NCI-H128 (cell line): ENCODE measurements at regions not wholly inside any gene's neighbourhood (a gene's known extent, or its start where the extent isn't known, plus 50 kb on each side); places are given as distances from the start of the nearest gene placed in this dataset.

Source experiments
- DNase-seq: peaks from one replicate; lab custom pipeline; 2025; ENCODE audit not compliant: unreplicated experiment; lab: John Stamatoyannopoulos, UW

GRCh38 chr12:116381240-116381743, 103.8 kb upstream of the MED13L start:
- no peak for DNase-seq

- DNase-seq, result no peak
These were observed 104.5 kb upstream of the MED13L start for GRCh38 chr12:116381744-116382685.

DNA sequence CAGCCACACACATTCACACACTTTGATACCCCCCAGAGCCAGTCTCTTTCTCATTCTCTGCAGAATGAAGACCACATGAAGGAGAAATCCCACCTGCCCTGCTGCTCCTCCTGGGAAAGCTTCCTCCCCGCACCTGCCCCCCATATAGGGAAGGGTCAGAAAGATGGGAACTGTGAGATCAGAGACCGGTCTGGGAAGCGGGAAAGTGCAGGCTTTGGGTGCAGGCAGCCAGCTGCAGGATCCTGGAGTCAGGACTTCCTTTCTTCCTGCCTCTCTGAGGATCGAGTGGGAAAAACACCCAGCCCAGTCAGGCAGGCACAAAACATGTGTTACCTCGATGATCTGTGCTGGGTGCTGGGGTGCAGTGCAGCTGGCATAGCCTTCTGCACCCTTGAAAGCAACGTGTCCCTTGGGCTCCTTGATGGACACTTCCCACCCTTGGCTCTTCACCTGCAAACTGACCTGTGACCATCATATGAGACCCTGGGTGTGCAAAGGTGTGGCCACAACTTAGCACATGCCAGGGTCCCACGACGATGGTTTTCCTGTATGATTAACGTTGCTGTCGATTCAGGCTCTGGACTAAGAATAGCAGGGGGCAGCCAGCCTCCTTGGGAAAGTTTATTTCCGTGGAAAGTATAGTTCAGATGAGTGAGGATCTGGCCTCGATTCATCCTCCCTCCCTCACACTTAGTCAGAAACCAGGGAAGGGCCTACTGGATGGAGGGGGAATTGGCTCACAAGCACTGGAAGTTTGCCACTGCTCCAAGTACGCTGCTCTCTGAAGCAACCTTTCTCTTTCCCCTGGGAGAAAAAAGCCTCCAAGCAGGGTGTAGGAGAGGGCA, 105.4 kb upstream of the MED13L start:
- DNase-seq, result no peak

DNA sequence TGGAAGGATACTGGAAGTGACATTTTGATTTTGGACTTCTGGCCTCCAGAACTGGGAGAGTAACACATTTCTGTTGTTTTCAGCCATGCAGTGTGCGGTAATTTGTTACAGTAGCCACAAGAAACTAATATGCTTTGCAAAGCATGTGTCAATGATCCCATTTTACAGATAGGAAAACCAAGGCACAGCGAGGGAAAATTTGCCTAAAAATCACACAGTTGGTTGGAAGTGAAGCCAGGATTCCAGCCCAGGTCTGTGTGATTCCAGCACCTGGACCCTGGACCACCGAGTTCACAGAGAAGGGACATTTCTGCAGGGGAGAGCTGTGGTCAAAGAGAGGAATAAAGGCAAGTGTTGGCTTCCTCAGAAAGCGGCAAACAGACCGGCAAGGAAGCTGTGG, 106.7 kb upstream of the MED13L start:
- DNase-seq, result no peak

DNA sequence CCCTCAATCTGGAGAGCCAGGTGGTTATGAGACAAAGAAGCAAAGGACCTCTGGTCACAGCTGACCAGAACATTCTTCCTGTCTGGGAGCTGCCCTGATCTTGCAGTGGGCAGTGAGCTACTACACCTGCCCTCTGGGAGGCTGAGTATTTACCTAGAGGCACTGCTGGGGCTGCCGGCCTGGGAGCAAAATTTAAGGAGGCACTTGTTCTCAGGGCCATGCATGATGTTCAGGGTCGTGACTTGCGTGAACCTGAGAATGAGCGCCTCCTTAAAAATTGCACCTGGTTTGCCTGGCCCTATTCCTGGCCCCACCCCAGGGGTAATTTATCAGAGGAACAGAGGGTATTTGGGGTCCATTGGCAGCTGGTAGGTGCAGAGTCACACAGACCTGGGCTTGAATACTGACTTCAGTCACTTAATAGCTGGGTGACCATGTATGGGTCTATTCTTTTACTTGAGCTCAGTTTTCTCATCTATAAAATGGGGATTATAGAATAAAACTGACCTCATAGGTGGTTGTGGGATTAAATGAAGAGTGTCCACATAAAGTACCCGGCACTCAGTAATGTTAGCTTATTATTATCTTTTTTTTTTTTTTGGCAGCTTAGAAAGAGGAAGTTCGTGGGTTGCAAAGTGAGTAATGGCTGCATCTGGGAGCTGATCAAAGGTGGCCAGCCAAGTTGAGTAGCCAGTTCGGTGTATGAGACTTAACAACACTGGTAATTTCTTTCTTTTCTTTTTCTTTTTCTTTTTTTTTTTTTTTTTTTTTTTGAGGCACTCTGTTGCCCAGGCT, 107.4 kb upstream of the MED13L start:
- no peak for DNase-seq

- DNase-seq, result no peak
These were observed 108.2 kb upstream of the MED13L start for GRCh38 chr12:116385486-116386217.

DNA sequence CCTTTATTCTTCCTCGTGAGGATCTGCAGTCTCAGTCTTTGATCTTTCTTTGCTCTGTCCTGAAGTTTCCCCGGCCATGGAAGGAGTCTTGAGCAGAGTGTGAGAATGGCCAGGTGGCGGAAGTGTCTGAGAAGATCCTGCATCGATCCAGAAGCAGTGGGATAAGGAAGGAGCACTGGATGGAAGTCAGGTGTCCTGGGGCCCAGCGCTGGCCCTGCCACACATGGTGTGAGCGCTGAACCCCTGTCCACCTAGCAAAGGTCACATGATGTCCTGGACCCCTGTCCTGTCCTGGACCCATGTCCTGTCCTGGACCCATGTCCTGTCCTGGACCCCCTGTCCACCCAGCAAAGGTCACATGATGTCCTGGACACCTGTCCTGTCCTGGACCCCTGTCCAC, 111.8 kb upstream of the MED13L start:
- no peak for DNase-seq

GRCh38 chr12:116389990-116390389, 112.5 kb upstream of the MED13L start:
- no peak for DNase-seq

GRCh38 chr12:116390401-116391335, 113.2 kb upstream of the MED13L start:
- DNase-seq, result no peak

DNA sequence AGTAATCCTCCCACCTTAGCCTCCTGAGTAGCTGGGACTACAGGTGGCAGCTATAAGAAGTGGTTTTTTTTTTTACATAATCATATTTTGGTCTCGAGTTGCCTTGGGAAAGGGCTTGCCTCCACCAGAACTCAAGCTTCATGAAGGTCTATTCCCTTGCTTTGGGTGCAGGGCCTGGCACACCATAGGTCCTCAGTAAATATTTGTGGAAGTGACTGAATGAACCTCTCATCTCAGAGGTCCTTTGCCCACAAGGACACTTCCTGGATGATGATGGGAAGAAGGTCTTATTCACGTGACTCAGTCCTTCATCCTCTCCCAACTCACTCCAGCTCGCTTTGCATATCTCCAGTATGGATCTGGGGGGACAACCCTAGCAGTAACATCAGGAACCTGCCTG, 114.0 kb upstream of the MED13L start:
- DNase-seq, result no peak

DNA sequence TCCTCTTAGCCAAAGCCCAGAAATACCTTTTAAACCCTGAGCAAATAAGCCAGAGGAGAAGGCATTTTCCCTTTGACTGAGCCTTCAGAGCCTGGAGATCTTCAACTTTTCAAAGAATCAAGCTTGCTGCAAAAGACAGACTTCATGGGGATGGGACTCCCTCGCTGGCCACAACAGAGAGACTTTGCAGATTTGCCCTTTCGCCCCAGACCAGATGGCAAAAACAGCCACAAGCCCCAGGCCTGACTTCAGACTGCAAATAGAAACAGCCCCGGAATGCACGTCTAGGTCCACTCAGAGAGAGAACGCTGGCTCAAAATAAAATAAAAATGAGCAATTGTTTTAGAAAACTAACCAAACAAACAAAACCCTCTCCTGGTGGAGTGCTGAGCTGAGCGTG, 114.6 kb upstream of the MED13L start:
- DNase-seq, result no peak

- no peak for DNase-seq
These were observed 115.8 kb upstream of the MED13L start for GRCh38 chr12:116393255-116393654.

DNA sequence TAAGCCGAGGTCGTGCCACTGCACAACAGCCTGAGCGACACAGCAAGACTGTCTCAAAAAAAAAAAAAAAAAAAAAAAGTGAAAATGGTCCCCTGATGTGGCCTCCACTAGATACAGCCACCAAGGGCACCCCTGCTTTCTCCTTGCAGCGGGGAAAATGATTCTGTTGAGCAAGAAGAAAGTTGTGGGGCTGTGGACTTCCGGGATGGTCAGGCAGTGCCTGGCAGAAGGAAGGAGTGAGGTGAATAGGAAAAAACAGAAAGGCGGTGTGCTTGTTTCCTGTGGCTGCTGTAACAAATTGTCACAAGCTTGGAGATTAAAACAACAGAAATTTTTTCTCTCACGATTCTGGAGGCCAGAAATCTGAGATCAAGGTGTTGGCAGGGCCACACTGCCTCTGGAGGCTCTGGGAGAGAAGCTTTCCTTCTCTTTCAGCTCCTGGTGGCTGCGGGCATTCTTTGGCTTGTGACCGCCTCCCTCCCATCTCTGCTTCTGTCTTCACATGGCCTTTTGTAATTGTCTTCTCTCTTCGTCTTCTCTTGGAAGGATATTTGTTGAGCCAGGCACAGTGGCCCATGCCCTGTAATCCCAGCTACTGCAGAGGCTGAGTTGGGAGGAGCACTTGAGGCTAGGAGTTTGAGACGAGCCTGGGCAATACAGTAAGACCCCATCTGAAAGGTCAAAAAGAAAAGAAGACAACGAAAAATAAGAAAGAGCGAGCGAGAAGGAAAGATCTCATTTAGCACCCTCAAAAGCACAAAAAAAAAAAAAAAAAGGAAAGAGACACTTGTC, 116.6 kb upstream of the MED13L start:
- no peak for DNase-seq

DNA sequence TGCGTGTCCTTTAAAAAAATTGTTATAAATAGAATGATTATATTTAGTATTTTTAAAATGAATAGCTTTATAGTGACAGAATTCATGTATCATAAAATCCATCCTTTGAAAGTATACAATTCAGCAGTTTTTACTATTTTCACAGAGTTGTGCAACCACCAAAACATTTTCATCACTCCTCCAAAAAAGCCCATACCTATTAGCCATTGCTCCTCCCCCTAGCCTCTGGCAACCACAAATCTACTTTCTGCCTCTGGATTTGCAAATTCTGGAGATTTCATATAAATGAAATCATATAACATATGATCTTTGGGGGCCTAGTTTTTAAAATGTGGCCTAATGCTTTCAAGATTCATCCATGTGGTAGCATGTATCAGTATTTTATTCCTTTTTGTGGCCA, 117.9 kb upstream of the MED13L start:
- DNase-seq, result no peak

DNA sequence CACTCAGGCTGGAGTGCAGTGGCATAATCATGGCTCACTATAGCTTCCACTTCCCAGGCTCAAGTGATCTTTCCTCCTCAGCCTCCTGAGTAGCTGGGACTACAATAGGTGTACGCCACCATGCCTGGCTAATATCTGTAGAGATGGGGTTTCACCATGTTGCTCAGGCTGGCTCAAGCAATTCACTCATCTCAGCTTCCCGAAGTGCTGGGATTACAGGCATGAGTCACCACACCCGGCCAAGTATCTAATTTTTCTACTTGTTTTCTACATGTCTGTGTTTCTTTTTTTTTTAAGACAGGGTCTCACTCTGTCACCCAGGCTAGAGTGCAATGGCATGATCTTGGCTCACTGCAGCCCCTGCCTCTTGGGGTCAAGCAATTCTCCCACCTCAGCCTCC, 119.7 kb upstream of the MED13L start:
- no peak for DNase-seq

DNA sequence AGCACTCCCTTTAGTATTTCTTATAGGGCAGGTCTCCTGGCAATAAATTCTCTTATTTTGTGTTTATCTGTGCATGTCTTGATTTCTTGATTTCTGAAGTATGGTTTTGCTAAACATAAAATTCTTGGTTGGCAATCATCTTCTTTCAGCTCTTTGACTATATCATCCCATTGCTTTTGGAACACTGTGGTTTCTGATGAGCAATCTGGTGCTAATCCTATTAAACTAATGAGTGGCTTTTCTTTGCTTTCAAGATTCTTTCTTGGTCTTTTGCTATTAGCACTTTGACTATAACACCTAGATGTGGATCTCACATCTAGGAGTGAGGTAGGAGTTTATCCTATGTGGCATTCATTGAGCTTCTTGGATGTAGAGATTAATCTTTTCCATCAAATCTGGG, 120.7 kb upstream of the MED13L start:
- no peak for DNase-seq

GRCh38 chr12:116399055-116399454, 121.6 kb upstream of the MED13L start:
- no peak for DNase-seq

- no peak for DNase-seq
These were observed 123.3 kb upstream of the MED13L start for GRCh38 chr12:116400636-116401372.
